ENCODE measurements at regions not wholly inside any gene's neighbourhood (a gene's known extent, or its start where the extent isn't known, plus 50 kb on each side); places are given as distances from the start of the nearest gene placed in this dataset.

GRCh38 chr7:118573085-118573484 is 348.6 kb downstream of the ANKRD7 start:
- no peak for TF ChIP-seq CTCF (IDR thresholded peaks at IDR 0.05; ENCODE audit: extremely low read depth, insufficient read depth, missing control alignments)
- DNase-seq (ENCODE audit: low spot score), result no peak
- in situ Hi-C loops (cut with MboI; ENCODE audit: low pct_unique_long_range_greater_than_20kb, low sequenced_read_pairs, unreplicated experiment), result no loop called here

- no peak for DNase-seq (ENCODE audit: low spot score)
- in situ Hi-C loops (cut with MboI; ENCODE audit: low pct_unique_long_range_greater_than_20kb, low sequenced_read_pairs, unreplicated experiment), result no loop called here
- TF ChIP-seq CTCF (IDR thresholded peaks at IDR 0.05; ENCODE audit: extremely low read depth, insufficient read depth, missing control alignments), result no peak
These were observed 351.0 kb downstream of the ANKRD7 start for GRCh38 chr7:118575393-118575948.

- no peak for TF ChIP-seq CTCF (IDR thresholded peaks at IDR 0.05; ENCODE audit: extremely low read depth, insufficient read depth, missing control alignments)
- no peak for DNase-seq (ENCODE audit: low spot score)
- in situ Hi-C loops (cut with MboI; ENCODE audit: low pct_unique_long_range_greater_than_20kb, low sequenced_read_pairs, unreplicated experiment), result no loop called here
These were observed 356.4 kb downstream of the ANKRD7 start for GRCh38 chr7:118580743-118581382.

- in situ Hi-C loops (cut with MboI; ENCODE audit: low pct_unique_long_range_greater_than_20kb, low sequenced_read_pairs, unreplicated experiment), result no loop called here
- DNase-seq (ENCODE audit: low spot score), result no peak
- TF ChIP-seq CTCF (IDR thresholded peaks at IDR 0.05; ENCODE audit: extremely low read depth, insufficient read depth, missing control alignments), result no peak
These were observed 359.1 kb downstream of the ANKRD7 start for GRCh38 chr7:118583641-118584040.

- no peak for DNase-seq (ENCODE audit: low spot score)
- in situ Hi-C loops (cut with MboI; ENCODE audit: low pct_unique_long_range_greater_than_20kb, low sequenced_read_pairs, unreplicated experiment), result no loop called here
- TF ChIP-seq CTCF (IDR thresholded peaks at IDR 0.05; ENCODE audit: extremely low read depth, insufficient read depth, missing control alignments), result no peak
These were observed 361.7 kb downstream of the ANKRD7 start for GRCh38 chr7:118586248-118586647.

- in situ Hi-C loops (cut with MboI; ENCODE audit: low pct_unique_long_range_greater_than_20kb, low sequenced_read_pairs, unreplicated experiment), result no loop called here
- TF ChIP-seq CTCF (IDR thresholded peaks at IDR 0.05; ENCODE audit: extremely low read depth, insufficient read depth, missing control alignments), result peak; percentile 61
- no peak for DNase-seq (ENCODE audit: low spot score)
These were observed 365.6 kb downstream of the ANKRD7 start for GRCh38 chr7:118590107-118590506.

Data from GM13977 (cell line).